Activated T-helper 2 cell treated with anti-CD3 and anti-CD28 coated beads, Interferon-gamma antibody, Interleukin-2, Interleukin-4, amounts not matched to agents 10 μg/mL and 5 μg/mL and 100 μg/mL, durations not matched to agents 14 hours and 24 hours and 36 hours (primary cell): ENCODE measurements at regions not wholly inside any gene's neighbourhood (a gene's known extent, or its start where the extent isn't known, plus 50 kb on each side); places are given as distances from the start of the nearest gene placed in this dataset.
"Not testable (repeated sequence)": the region's sequence is repeated elsewhere in the genome, so short reads cannot be mapped to it uniquely, and the experiment has no call there.

Experiments
- DNase-seq: peaks from one replicate; pipeline ENCODE4 v3.0.0; 2021; ENCODE audit warnings: low spot score
- H3K27ac Mint-ChIP-seq: one replicate; pipeline ENCODE4 v1.8.0; 2021; ENCODE audit warnings: mixed read lengths
- H3K27me3 Mint-ChIP-seq: one replicate; pipeline ENCODE4 v1.8.0; 2021; ENCODE audit warnings: low read depth, mixed read lengths
- H3K36me3 Mint-ChIP-seq: one replicate; pipeline ENCODE4 v1.8.0; 2021; ENCODE audit warnings: low read depth, mixed read lengths
- H3K4me1 Mint-ChIP-seq: one replicate; pipeline ENCODE4 v1.8.0; 2021; ENCODE audit warnings: low read depth, mixed read lengths
- H3K4me3 Mint-ChIP-seq: one replicate; pipeline ENCODE4 v1.8.0; 2021; ENCODE audit warnings: low read depth, mild to moderate bottlenecking, moderate library complexity, mixed read lengths
- H3K9me3 Mint-ChIP-seq: one replicate; pipeline ENCODE4 v1.8.0; 2021; ENCODE audit warnings: mixed read lengths
- intact Hi-C: fragments of 100-400 bp; cut with micrococcal nuclease; formaldehyde crosslinking; loops from one replicate; pipeline ENCODE4 v1.15.1; 2023

DNA sequence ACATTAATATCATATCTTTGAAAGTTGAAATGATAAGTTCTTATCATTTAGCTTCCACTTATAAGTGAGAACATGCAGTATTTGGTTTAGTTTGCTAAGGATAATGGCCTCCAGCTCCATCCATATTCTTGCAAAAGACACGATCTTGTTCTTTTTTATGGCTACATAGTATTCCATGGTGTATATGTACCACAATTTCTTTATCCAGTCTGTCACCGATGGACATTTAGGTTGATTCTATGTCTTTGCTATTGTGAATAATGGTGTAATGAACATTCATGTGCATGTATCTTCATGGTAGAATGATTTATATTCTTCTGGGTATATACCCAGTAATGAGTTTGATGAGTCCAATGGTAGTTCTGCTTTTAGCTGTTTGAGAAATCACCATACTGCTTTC lies 135.0 kb upstream of the PRR16 start:
- intact Hi-C loops, result no loop called here
- H3K9me3 Mint-ChIP-seq, result peaks cover 4% of the 10 kb centered on the region
- no peak overlapping the region for H3K4me3 Mint-ChIP-seq
- H3K27ac Mint-ChIP-seq, result no peak overlapping the region
- H3K4me1 Mint-ChIP-seq, result no peaks in the 10 kb centered on the region
- H3K36me3 Mint-ChIP-seq, result no peaks in the 10 kb centered on the region
- DNase-seq, result no peak
- H3K27me3 Mint-ChIP-seq, result no peaks in the 10 kb centered on the region

GRCh38 chr5:120330558-120330957 lies 133.5 kb upstream of the PRR16 start:
- no peaks in the 10 kb centered on the region for H3K4me1 Mint-ChIP-seq
- intact Hi-C loops, result no loop called here
- no peak overlapping the region for H3K4me3 Mint-ChIP-seq
- no peak for DNase-seq
- H3K36me3 Mint-ChIP-seq, result no peaks in the 10 kb centered on the region
- no peak overlapping the region for H3K27ac Mint-ChIP-seq
- H3K9me3 Mint-ChIP-seq, result no peaks in the 10 kb centered on the region
- no peaks in the 10 kb centered on the region for H3K27me3 Mint-ChIP-seq

- Mint-ChIP-seq H3K27me3 (no peaks in the 10 kb centered on the region), H3K9me3 (no peaks in the 10 kb centered on the region)
These were observed 119.9 kb upstream of the PRR16 start for GRCh38 chr5:120344181-120344580.

DNA sequence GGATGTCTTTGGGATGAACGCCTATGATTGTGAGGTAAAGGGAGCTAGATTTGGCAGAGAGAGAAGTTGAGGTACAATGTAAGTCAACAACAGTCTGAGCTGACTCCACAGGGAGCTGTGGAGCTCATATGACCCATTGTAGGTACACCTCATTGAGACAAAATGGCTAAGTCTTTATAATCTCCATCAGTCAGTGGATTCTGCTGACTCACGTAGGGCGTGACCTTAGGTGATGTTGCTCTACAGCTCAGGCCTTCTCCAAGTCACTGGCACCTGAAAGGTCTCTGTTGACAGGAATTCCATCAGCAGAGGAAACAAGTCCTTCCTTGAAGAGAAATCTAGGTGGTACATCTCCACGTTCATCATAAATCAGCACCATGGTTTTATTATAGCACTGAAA lies 118.2 kb upstream of the PRR16 start:
- no peak overlapping the region for H3K27ac Mint-ChIP-seq
- no peak overlapping the region for H3K4me3 Mint-ChIP-seq
- DNase-seq, result no peak
- H3K4me1 Mint-ChIP-seq, result no peaks in the 10 kb centered on the region
- H3K9me3 Mint-ChIP-seq, result peaks cover 7% of the 10 kb centered on the region
- H3K36me3 Mint-ChIP-seq, result no peaks in the 10 kb centered on the region
- intact Hi-C loops, result no loop called here
- no peaks in the 10 kb centered on the region for H3K27me3 Mint-ChIP-seq

More at GRCh38 chr5:120344181-120344580, 119.9 kb upstream of the PRR16 start:
- H3K4me1 Mint-ChIP-seq, result no peaks in the 10 kb centered on the region
- DNase-seq, result no peak
- intact Hi-C loops, result no loop called here
- no peak overlapping the region for H3K27ac Mint-ChIP-seq
- H3K4me3 Mint-ChIP-seq, result no peak overlapping the region
- H3K36me3 Mint-ChIP-seq, result no peaks in the 10 kb centered on the region

DNA sequence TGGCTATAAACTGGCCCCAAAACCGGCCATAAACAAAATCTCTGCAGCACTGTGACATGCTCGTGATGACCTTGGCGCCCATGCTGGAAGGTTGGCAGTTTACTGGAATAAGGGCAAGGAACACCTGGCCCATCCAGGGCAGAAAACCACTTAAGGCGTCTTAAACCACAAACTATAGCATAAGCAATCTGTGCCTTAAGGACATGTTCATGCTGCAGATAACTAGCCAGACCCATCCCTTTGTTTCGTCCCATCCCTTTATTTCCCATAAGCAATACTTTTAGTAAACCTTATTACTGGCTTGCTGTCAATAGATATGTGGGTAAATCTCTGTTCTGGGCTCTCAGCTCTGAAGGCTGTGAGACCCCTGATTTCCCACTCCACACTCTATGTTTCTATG lies 113.0 kb upstream of the PRR16 start:
- intact Hi-C loops, DNase-seq, H3K27me3 Mint-ChIP-seq, H3K4me3 Mint-ChIP-seq, H3K27ac Mint-ChIP-seq, H3K4me1 Mint-ChIP-seq, H3K36me3 Mint-ChIP-seq: not testable (repeated sequence)
- peaks cover 13% of the 10 kb centered on the region for H3K9me3 Mint-ChIP-seq

DNA sequence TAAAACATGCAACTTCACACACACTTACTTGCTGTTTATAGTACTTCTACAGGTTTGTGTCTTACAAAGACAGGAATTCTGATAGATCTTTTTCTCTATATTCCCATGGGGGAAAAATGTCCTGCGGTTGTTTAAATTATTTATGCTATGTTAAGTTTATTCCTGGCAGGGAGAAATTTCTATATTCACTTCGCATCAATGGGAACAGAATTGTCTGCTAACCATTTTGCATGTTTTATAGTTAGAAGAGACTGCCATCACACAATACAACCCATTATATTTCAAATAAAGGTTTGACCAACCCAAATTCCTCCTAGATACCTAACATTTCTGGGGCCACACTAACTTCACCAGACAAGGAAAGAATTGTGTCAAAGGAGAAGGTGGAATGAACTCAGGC lies 110.0 kb upstream of the PRR16 start:
- H3K9me3 Mint-ChIP-seq, result peaks cover 13% of the 10 kb centered on the region
- DNase-seq, result no peak
- H3K4me3 Mint-ChIP-seq, result no peak overlapping the region
- H3K27me3 Mint-ChIP-seq, result no peaks in the 10 kb centered on the region
- H3K4me1 Mint-ChIP-seq, result no peaks in the 10 kb centered on the region
- intact Hi-C loops, result no loop called here
- H3K27ac Mint-ChIP-seq, result no peak overlapping the region
- no peaks in the 10 kb centered on the region for H3K36me3 Mint-ChIP-seq

- Mint-ChIP-seq H3K4me3 (no peak overlapping the region), H3K4me1 (no peaks in the 10 kb centered on the region), H3K36me3 (no peaks in the 10 kb centered on the region), H3K27ac (no peak overlapping the region), H3K27me3 (no peaks in the 10 kb centered on the region), H3K9me3 (no peaks in the 10 kb centered on the region)
- no peak for DNase-seq
- intact Hi-C loops, result no loop called here
These were observed 105.2 kb upstream of the PRR16 start for GRCh38 chr5:120358949-120359348.

DNA sequence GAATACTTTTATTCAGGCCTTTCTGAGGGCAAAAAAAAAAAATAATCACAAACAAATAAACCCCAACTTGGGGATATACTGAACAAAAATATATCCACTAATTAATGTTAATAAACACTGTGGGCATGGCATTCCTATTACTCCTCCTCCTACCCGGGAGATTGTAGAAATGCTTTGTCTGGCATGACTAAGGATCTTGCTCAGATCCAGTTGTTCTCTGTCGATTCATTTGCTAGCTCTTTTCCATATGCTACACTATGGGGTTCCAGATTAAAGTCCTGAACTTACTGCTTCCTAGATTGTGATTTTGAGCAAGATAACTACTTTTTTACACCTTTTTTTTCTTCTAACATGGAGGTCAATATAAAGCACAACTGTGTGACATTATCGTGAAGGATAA lies 102.2 kb upstream of the PRR16 start:
- Mint-ChIP-seq H3K36me3 (no peaks in the 10 kb centered on the region), H3K27me3 (no peaks in the 10 kb centered on the region), H3K4me3 (no peak overlapping the region), H3K4me1 (no peaks in the 10 kb centered on the region), H3K9me3 (no peaks in the 10 kb centered on the region), H3K27ac (no peak overlapping the region)
- no peak for DNase-seq
- intact Hi-C loops, result no loop called here

DNA sequence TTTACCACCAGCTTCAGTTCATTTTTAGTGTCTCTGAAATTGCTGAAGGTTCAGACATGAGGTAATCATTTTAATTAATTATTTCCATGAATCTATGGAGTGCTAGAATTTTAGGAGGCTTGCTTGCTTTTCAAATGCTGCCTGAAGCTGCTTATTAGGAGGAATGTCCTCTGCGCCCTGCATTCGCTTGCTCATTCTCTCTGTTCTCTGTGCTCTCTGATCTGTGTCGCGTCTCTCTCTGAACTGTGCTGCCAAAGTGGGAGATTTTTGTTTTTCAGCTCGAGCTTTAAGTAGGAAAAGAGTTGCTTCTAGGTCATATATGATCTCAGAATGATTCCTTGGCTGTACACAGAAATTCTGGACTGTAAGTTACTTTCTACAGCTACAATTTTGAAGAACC lies 101.7 kb upstream of the PRR16 start:
- Mint-ChIP-seq H3K27ac (no peak overlapping the region), H3K4me3 (no peak overlapping the region), H3K4me1 (no peaks in the 10 kb centered on the region), H3K9me3 (no peaks in the 10 kb centered on the region), H3K36me3 (no peaks in the 10 kb centered on the region), H3K27me3 (no peaks in the 10 kb centered on the region)
- intact Hi-C loops, result no loop called here
- DNase-seq, result no peak

DNA sequence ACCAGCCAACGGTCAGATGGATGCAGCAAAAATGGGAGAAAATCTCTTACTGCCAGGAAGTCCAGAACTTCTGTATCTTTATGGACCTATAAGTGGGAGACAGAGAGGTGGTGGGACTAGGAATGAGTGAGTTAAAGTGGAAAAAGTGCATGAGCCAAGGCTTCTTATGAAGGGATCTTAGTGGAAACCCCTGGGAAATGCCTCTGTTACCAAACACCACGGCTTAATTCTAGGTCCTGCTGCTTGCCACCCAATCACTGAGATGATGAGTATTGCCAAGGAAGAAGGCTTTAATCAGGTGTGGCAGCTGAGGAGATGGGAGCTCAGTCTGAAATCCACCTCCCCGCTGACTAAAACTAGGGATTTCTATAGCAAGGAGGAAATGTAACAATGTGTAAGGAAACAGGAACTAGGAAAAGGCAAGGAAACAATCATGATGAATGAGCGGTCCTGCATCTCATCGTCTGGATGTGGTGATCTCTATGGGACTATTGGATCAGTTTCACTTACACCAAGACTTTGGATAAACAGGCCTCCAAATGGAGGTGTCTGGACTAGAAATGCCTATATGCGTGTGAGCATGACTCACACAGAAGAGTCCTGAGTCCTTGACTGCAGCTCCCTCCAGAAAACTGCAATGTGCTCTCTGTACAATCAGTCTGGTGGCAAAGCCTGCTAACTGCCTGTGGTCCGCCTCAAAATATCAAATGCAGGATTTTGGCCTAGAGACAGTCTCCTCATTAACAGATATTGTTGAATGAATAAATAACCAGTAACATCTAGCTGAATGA lies 98.2 kb upstream of the PRR16 start:
- H3K4me3 Mint-ChIP-seq, result no peak overlapping the region
- no peaks in the 10 kb centered on the region for H3K36me3 Mint-ChIP-seq
- H3K27me3 Mint-ChIP-seq, result no peaks in the 10 kb centered on the region
- H3K4me1 Mint-ChIP-seq, result no peaks in the 10 kb centered on the region
- H3K9me3 Mint-ChIP-seq, result no peaks in the 10 kb centered on the region
- intact Hi-C loops, result no loop called here
- no peak for DNase-seq
- no peak overlapping the region for H3K27ac Mint-ChIP-seq

GRCh38 chr5:120367896-120368634 lies 96.0 kb upstream of the PRR16 start:
- Mint-ChIP-seq H3K27me3 (no peaks in the 10 kb centered on the region), H3K36me3 (no peaks in the 10 kb centered on the region), H3K4me1 (no peaks in the 10 kb centered on the region), H3K27ac (no peak overlapping the region), H3K4me3 (no peak overlapping the region), H3K9me3 (no peaks in the 10 kb centered on the region)
- intact Hi-C loops, result no loop called here
- no peak for DNase-seq

DNA sequence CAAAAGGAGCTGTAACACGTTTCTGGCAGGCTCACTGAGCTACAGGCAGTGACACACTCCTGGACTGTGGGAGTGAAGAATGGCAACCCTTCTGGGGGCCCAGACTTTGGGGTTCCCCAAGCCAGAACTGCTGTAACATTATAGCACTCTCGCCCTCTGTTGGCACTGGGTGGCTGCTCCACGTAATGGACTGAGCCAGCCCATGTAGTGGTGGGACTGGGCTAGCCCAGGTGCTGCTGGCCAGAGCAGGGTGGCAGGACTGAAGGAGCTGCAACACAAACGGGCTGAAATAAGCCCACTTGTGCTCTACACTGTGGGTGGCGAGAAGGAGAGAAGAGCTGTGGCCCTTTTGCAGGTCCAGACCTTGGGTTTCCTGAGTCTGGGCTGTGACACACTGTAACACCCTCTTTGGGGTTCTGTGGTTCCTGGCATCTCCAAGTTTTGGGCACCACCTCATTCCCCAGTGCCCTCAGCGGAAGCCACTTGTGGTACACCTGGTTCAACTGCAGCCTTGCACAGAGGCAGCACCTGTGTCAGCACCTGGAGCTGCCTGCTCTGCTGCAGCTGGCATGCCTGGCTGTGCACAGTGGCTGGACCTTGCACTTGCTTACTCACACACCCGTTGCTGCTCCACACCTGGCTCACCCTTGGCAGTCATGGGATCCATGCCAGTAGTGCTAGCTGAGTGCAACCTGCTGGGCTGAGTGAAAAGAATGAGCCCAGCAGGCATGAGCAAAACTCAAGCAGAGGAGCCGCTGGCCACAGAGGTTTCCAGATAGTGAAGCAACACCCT lies 95.0 kb upstream of the PRR16 start:
- Mint-ChIP-seq H3K36me3 (no peaks in the 10 kb centered on the region), H3K27ac (no peak overlapping the region), H3K4me3 (no peak overlapping the region), H3K4me1 (no peaks in the 10 kb centered on the region), H3K27me3 (no peaks in the 10 kb centered on the region), H3K9me3 (no peaks in the 10 kb centered on the region)
- DNase-seq, result no peak
- intact Hi-C loops, result no loop called here

- no peaks in the 10 kb centered on the region for H3K27me3 Mint-ChIP-seq
- no peak overlapping the region for H3K27ac Mint-ChIP-seq
- no peak for DNase-seq
- H3K4me3 Mint-ChIP-seq, result no peak overlapping the region
- H3K4me1 Mint-ChIP-seq, result no peaks in the 10 kb centered on the region
- intact Hi-C loops, result no loop called here
- peaks cover 5% of the 10 kb centered on the region for H3K9me3 Mint-ChIP-seq
- H3K36me3 Mint-ChIP-seq, result peaks cover 3% of the 10 kb centered on the region
These were observed 91.2 kb upstream of the PRR16 start for GRCh38 chr5:120372899-120373298.
